ENCODE measurements at regions not wholly inside any gene's neighbourhood (a gene's known extent, or its start where the extent isn't known, plus 50 kb on each side); places are given as distances from the start of the nearest gene placed in this dataset.

DNA sequence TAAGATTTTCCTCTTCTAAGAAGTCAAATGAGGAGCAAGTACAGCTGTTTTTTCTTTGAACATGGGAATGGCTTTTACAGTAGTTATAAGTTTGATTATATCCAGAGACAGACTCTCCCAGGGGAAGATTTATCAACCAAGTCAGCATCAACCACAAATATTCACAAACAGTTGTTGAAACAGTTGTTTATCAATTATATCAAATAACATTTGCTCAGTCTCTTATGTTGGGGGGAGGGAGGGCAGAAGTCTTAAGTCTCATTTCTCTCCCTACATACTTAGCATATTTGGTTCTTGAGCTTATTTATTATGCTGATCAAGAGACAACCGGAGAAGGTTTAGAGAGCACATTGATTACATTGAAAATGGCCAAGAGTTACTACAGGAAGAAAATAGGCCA is 110.1 kb downstream of the FBXO8 start:
- peaks cover 4% of the 10 kb centered on the region for H3K27me3 ChIP-seq (ENCODE audit: insufficient read depth, poor library complexity, severe bottlenecking)
- no peak for TF ChIP-seq SPI1 (IDR thresholded peaks at IDR 0.05; ENCODE audit: borderline replicate concordance, low read depth)
- no peak for TF ChIP-seq POLR2AphosphoS5 (IDR thresholded peaks at IDR 0.05; ENCODE audit: low read depth)
- TF ChIP-seq, protein P1, sequence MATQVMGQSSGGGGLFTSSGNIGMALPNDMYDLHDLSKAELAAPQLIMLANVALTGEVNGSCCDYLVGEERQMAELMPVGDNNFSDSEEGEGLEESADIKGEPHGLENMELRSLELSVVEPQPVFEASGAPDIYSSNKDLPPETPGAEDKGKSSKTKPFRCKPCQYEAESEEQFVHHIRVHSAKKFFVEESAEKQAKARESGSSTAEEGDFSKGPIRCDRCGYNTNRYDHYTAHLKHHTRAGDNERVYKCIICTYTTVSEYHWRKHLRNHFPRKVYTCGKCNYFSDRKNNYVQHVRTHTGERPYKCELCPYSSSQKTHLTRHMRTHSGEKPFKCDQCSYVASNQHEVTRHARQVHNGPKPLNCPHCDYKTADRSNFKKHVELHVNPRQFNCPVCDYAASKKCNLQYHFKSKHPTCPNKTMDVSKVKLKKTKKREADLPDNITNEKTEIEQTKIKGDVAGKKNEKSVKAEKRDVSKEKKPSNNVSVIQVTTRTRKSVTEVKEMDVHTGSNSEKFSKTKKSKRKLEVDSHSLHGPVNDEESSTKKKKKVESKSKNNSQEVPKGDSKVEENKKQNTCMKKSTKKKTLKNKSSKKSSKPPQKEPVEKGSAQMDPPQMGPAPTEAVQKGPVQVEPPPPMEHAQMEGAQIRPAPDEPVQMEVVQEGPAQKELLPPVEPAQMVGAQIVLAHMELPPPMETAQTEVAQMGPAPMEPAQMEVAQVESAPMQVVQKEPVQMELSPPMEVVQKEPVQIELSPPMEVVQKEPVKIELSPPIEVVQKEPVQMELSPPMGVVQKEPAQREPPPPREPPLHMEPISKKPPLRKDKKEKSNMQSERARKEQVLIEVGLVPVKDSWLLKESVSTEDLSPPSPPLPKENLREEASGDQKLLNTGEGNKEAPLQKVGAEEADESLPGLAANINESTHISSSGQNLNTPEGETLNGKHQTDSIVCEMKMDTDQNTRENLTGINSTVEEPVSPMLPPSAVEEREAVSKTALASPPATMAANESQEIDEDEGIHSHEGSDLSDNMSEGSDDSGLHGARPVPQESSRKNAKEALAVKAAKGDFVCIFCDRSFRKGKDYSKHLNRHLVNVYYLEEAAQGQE (IDR thresholded peaks at IDR 0.05; ENCODE audit: insufficient replicate concordance, low read depth), result no peak
- no peak for TF ChIP-seq GABPA (IDR thresholded peaks at IDR 0.05; ENCODE audit: low read depth)
- TF ChIP-seq, protein P2, sequence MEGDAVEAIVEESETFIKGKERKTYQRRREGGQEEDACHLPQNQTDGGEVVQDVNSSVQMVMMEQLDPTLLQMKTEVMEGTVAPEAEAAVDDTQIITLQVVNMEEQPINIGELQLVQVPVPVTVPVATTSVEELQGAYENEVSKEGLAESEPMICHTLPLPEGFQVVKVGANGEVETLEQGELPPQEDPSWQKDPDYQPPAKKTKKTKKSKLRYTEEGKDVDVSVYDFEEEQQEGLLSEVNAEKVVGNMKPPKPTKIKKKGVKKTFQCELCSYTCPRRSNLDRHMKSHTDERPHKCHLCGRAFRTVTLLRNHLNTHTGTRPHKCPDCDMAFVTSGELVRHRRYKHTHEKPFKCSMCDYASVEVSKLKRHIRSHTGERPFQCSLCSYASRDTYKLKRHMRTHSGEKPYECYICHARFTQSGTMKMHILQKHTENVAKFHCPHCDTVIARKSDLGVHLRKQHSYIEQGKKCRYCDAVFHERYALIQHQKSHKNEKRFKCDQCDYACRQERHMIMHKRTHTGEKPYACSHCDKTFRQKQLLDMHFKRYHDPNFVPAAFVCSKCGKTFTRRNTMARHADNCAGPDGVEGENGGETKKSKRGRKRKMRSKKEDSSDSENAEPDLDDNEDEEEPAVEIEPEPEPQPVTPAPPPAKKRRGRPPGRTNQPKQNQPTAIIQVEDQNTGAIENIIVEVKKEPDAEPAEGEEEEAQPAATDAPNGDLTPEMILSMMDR (IDR thresholded peaks at IDR 0.05; ENCODE audit: insufficient read depth, low read length), result no peak
- H3K4me3 ChIP-seq (replicated peaks; ENCODE audit: insufficient read depth, low read length), result no peak overlapping the region
- H3K27ac ChIP-seq (replicated peaks), result no peak overlapping the region
- no peak for DNase-seq (ENCODE audit: low read depth in 1 of 2, low spot score in 1 of 2)

DNA sequence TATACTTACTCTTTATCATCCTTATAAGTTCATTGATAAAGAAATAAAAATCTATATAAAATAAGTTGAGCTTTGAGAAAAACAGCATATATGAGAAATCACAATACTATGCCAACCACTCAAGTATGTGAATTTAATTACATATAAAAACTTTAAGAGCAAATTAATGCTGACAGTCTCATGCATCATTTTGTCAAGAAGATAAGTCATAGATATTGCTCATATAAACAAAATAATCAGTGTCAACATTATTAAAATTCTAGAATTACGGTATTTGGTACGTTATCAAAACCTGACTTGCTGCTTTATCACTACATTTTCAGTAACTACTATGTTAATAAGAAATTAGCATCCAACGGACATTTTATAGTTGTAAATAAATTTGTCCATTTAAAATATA is 111.2 kb downstream of the FBXO8 start:
- no peak for DNase-seq (ENCODE audit: low read depth in 1 of 2, low spot score in 1 of 2)
- Histone ChIP-seq H3K4me3 (replicated peaks; ENCODE audit: insufficient read depth, low read length) (no peak overlapping the region), H3K27me3 (ENCODE audit: insufficient read depth, poor library complexity, severe bottlenecking) (peaks cover 4% of the 10 kb centered on the region), H3K27ac (replicated peaks) (no peak overlapping the region)
- TF ChIP-seq POLR2AphosphoS5 (IDR thresholded peaks at IDR 0.05; ENCODE audit: low read depth) (no peak), SPI1 (IDR thresholded peaks at IDR 0.05; ENCODE audit: borderline replicate concordance, low read depth) (no peak), GABPA (IDR thresholded peaks at IDR 0.05; ENCODE audit: low read depth) (no peak)
- TF ChIP-seq, protein P2 (IDR thresholded peaks at IDR 0.05; ENCODE audit: insufficient read depth, low read length), result no peak
- TF ChIP-seq, protein P1 (IDR thresholded peaks at IDR 0.05; ENCODE audit: insufficient replicate concordance, low read depth), result no peak

DNA sequence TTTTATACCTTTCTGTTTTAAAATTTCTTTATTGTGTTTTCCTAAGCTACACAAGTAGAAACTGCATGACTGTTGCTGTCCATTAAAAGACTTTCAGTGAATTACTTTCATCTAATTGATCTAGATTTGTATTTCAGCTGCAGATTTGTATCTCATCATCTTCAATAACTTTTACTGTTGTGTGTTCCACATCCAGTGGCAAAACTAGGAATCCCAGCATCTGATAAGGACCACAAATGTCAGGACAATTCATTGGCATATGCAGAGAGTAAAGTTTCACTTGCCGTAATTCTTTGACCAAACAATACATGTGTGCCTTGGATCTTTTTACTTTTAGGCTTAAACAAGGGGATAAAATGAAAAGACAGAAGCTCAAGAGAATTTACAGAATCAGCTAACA is 112.6 kb downstream of the FBXO8 start:
- Histone ChIP-seq H3K27ac (replicated peaks) (no peak overlapping the region), H3K4me3 (replicated peaks; ENCODE audit: insufficient read depth, low read length) (no peak overlapping the region)
- TF ChIP-seq GABPA (IDR thresholded peaks at IDR 0.05; ENCODE audit: low read depth) (no peak), POLR2AphosphoS5 (IDR thresholded peaks at IDR 0.05; ENCODE audit: low read depth) (no peak), SPI1 (IDR thresholded peaks at IDR 0.05; ENCODE audit: borderline replicate concordance, low read depth) (no peak)
- TF ChIP-seq, protein P2 (IDR thresholded peaks at IDR 0.05; ENCODE audit: insufficient read depth, low read length), result no peak
- TF ChIP-seq, protein P1 (IDR thresholded peaks at IDR 0.05; ENCODE audit: insufficient replicate concordance, low read depth), result no peak

More for the DNA sequence above, 112.6 kb downstream of the FBXO8 start:
- peaks cover 4% of the 10 kb centered on the region for H3K27me3 ChIP-seq (ENCODE audit: insufficient read depth, poor library complexity, severe bottlenecking)
- no peak for DNase-seq (ENCODE audit: low read depth in 1 of 2, low spot score in 1 of 2)

Data from HL-60 (cell line).